Pons (tissue), 1 donor: ENCODE measurements at regions not wholly inside any gene's neighbourhood (a gene's known extent, or its start where the extent isn't known, plus 50 kb on each side); places are given as distances from the start of the nearest gene placed in this dataset.
A peak's percentile ranks its signal among the peaks of the same experiment; 100 is the strongest.
"Not testable (repeated sequence)": the region's sequence is repeated elsewhere in the genome, so short reads cannot be mapped to it uniquely, and the experiment has no call there.

ENCODE experiments used
- DNase-seq: peaks from one replicate; pipeline ENCODE4 v3.0.0-alpha.2; 2016; ENCODE audit warnings: low spot score

GRCh38 chr21:6556516-6556915 lies 3964.9 kb upstream of the TPTE start:
- not testable (repeated sequence) for DNase-seq

GRCh38 chr21:6557415-6557814 lies 3964.0 kb upstream of the TPTE start:
- not testable (repeated sequence) for DNase-seq

GRCh38 chr21:6561168-6561567 lies 3960.2 kb upstream of the TPTE start:
- DNase-seq, result not testable (repeated sequence)

GRCh38 chr21:6561578-6561977 lies 3959.8 kb upstream of the TPTE start:
- DNase-seq, result not testable (repeated sequence)

GRCh38 chr21:6564543-6565166 lies 3956.7 kb upstream of the TPTE start:
- DNase-seq, result not testable (repeated sequence)

- peak; percentile 0 for DNase-seq
Measured at GRCh38 chr21:6565190-6566094, 3955.9 kb upstream of the TPTE start.

- not testable (repeated sequence) for DNase-seq
Measured at GRCh38 chr21:6567542-6567941, 3953.8 kb upstream of the TPTE start.

- not testable (repeated sequence) for DNase-seq
Measured at GRCh38 chr21:6569152-6569551, 3952.2 kb upstream of the TPTE start.

- DNase-seq, result not testable (repeated sequence)
Measured at GRCh38 chr21:6569587-6570392, 3951.6 kb upstream of the TPTE start.

- not testable (repeated sequence) for DNase-seq
Measured at GRCh38 chr21:6570700-6571368, 3950.5 kb upstream of the TPTE start.

GRCh38 chr21:6573576-6573975 lies 3947.8 kb upstream of the TPTE start:
- not testable (repeated sequence) for DNase-seq

- not testable (repeated sequence) for DNase-seq
Measured at GRCh38 chr21:6579801-6580200, 3941.6 kb upstream of the TPTE start.
